ENCODE measurements at regions not wholly inside any gene's neighbourhood (a gene's known extent, or its start where the extent isn't known, plus 50 kb on each side); places are given as distances from the start of the nearest gene placed in this dataset.

- Histone ChIP-seq H3K36me3 (ENCODE audit: insufficient read depth, low read length) (no peaks in the 10 kb centered on the region), H3K4me2 (ENCODE audit: insufficient read depth, low read length) (no peak overlapping the region)
Observed at GRCh38 chr9:90023861-90024260, 419.0 kb downstream of the GADD45G start.

GRCh38 chr9:90024409-90024808, 419.6 kb downstream of the GADD45G start:
- DNase-seq (ENCODE audit: insufficient read length, low spot score, missing footprints) = no peak
- no peaks in the 10 kb centered on the region for H4K20me1 ChIP-seq (ENCODE audit: insufficient read depth, low read length)
- H3K79me2 ChIP-seq (ENCODE audit: insufficient read depth, low read length) = no peaks in the 10 kb centered on the region
- no peak for TF ChIP-seq CTCF (IDR thresholded peaks at IDR 0.05; ENCODE audit: extremely low read depth, low read depth, low read length)
- no peak overlapping the region for H3K4me3 ChIP-seq (ENCODE audit: insufficient read depth, low read length)
- H3K4me1 ChIP-seq (ENCODE audit: insufficient read depth, low read length) = no peaks in the 10 kb centered on the region
- H3K9me3 ChIP-seq (ENCODE audit: low read depth, low read length) = no peaks in the 10 kb centered on the region
- no peak overlapping the region for H3K4me2 ChIP-seq (ENCODE audit: insufficient read depth, low read length)
- H2AFZ ChIP-seq (ENCODE audit: low read length) = no peak overlapping the region
- H3K27ac ChIP-seq (ENCODE audit: low read depth, low read length) = no peak overlapping the region
- H3K36me3 ChIP-seq (ENCODE audit: insufficient read depth, low read length) = no peaks in the 10 kb centered on the region
- no peaks in the 10 kb centered on the region for H3K27me3 ChIP-seq (ENCODE audit: insufficient read depth, low read length)

More at GRCh38 chr9:90023861-90024260, 419.0 kb downstream of the GADD45G start:
- H3K9me3 ChIP-seq (ENCODE audit: low read depth, low read length) = no peaks in the 10 kb centered on the region
- no peak for DNase-seq (ENCODE audit: insufficient read length, low spot score, missing footprints)
- no peak overlapping the region for H2AFZ ChIP-seq (ENCODE audit: low read length)
- TF ChIP-seq CTCF (IDR thresholded peaks at IDR 0.05; ENCODE audit: extremely low read depth, low read depth, low read length) = no peak
- no peaks in the 10 kb centered on the region for H3K79me2 ChIP-seq (ENCODE audit: insufficient read depth, low read length)
- H4K20me1 ChIP-seq (ENCODE audit: insufficient read depth, low read length) = no peaks in the 10 kb centered on the region
- H3K4me3 ChIP-seq (ENCODE audit: insufficient read depth, low read length) = no peak overlapping the region
- no peak overlapping the region for H3K27ac ChIP-seq (ENCODE audit: low read depth, low read length)
- H3K4me1 ChIP-seq (ENCODE audit: insufficient read depth, low read length) = no peaks in the 10 kb centered on the region
- no peaks in the 10 kb centered on the region for H3K27me3 ChIP-seq (ENCODE audit: insufficient read depth, low read length)

GRCh38 chr9:90024823-90025222, 420.0 kb downstream of the GADD45G start:
- Histone ChIP-seq H3K4me3 (ENCODE audit: insufficient read depth, low read length) (no peak overlapping the region), H3K36me3 (ENCODE audit: insufficient read depth, low read length) (no peaks in the 10 kb centered on the region), H3K27ac (ENCODE audit: low read depth, low read length) (no peak overlapping the region), H3K4me1 (ENCODE audit: insufficient read depth, low read length) (no peaks in the 10 kb centered on the region), H4K20me1 (ENCODE audit: insufficient read depth, low read length) (no peaks in the 10 kb centered on the region), H3K9me3 (ENCODE audit: low read depth, low read length) (no peaks in the 10 kb centered on the region), H2AFZ (ENCODE audit: low read length) (no peak overlapping the region), H3K27me3 (ENCODE audit: insufficient read depth, low read length) (no peaks in the 10 kb centered on the region), H3K79me2 (ENCODE audit: insufficient read depth, low read length) (no peaks in the 10 kb centered on the region), H3K4me2 (ENCODE audit: insufficient read depth, low read length) (no peak overlapping the region)
- DNase-seq (ENCODE audit: insufficient read length, low spot score, missing footprints) = no peak
- no peak for TF ChIP-seq CTCF (IDR thresholded peaks at IDR 0.05; ENCODE audit: extremely low read depth, low read depth, low read length)

- no peak for DNase-seq (ENCODE audit: insufficient read length, low spot score, missing footprints)
- no peak for TF ChIP-seq CTCF (IDR thresholded peaks at IDR 0.05; ENCODE audit: extremely low read depth, low read depth, low read length)
- Histone ChIP-seq H3K4me1 (ENCODE audit: insufficient read depth, low read length) (no peaks in the 10 kb centered on the region), H3K27me3 (ENCODE audit: insufficient read depth, low read length) (no peaks in the 10 kb centered on the region), H3K4me3 (ENCODE audit: insufficient read depth, low read length) (no peak overlapping the region), H3K9me3 (ENCODE audit: low read depth, low read length) (no peaks in the 10 kb centered on the region), H3K4me2 (ENCODE audit: insufficient read depth, low read length) (no peak overlapping the region), H2AFZ (ENCODE audit: low read length) (no peak overlapping the region), H4K20me1 (ENCODE audit: insufficient read depth, low read length) (no peaks in the 10 kb centered on the region), H3K27ac (ENCODE audit: low read depth, low read length) (no peak overlapping the region), H3K36me3 (ENCODE audit: insufficient read depth, low read length) (no peaks in the 10 kb centered on the region), H3K79me2 (ENCODE audit: insufficient read depth, low read length) (no peaks in the 10 kb centered on the region)
Observed at GRCh38 chr9:90025816-90026215, 421.0 kb downstream of the GADD45G start.
